Lower leg skin (tissue), 3 donors: ENCODE measurements at regions not wholly inside any gene's neighbourhood (a gene's known extent, or its start where the extent isn't known, plus 50 kb on each side); places are given as distances from the start of the nearest gene placed in this dataset.
"Not testable (repeated sequence)": the region's sequence is repeated elsewhere in the genome, so short reads cannot be mapped to it uniquely, and the experiment has no call there.

Experiments used
- POLR2A ChIP-seq, 2 donors: fragments of 450-650 bp; IDR thresholded peaks; one replicate each; pipeline ENCODE4 v1.6.1; 2016 to 2017; ENCODE audit warnings: antibody characterized with exemption in 2 of 2, mild to moderate bottlenecking in 1 of 2, moderate library complexity in 1 of 2
- TF ChIP-seq, protein P1 (sequence below), 3 donors: fragments of 450-650 bp; IDR thresholded peaks; one replicate each; pipeline ENCODE4 v1.5.1; 2016; ENCODE audit warnings: antibody characterized with exemption in 3 of 3, mild to moderate bottlenecking in 3 of 3, moderate library complexity in 2 of 3

DNA sequence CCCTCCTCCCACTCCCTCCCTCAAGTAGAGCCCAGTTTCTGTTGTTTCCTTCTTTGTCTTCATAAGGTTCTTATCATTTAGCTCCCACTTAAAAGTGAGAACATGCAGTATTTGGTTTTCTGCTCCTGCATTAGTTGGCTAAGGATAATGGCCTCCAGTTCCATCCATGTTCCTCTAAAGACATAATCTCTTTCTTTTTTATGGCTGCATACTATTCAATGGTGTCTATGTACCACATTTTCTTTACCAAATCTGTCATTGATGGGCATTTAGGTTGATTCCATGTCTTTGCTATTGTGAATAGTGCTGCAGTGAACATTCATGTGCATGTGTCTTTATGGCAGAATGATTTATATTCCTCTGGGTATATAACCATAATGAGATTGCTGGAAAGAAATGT lies 158.6 kb downstream of the MEX3B start:
- TF ChIP-seq, protein P1, sequence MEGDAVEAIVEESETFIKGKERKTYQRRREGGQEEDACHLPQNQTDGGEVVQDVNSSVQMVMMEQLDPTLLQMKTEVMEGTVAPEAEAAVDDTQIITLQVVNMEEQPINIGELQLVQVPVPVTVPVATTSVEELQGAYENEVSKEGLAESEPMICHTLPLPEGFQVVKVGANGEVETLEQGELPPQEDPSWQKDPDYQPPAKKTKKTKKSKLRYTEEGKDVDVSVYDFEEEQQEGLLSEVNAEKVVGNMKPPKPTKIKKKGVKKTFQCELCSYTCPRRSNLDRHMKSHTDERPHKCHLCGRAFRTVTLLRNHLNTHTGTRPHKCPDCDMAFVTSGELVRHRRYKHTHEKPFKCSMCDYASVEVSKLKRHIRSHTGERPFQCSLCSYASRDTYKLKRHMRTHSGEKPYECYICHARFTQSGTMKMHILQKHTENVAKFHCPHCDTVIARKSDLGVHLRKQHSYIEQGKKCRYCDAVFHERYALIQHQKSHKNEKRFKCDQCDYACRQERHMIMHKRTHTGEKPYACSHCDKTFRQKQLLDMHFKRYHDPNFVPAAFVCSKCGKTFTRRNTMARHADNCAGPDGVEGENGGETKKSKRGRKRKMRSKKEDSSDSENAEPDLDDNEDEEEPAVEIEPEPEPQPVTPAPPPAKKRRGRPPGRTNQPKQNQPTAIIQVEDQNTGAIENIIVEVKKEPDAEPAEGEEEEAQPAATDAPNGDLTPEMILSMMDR (IDR thresholded peaks at IDR 0.05) = not testable (repeated sequence)
- TF ChIP-seq POLR2A (IDR thresholded peaks at IDR 0.05) = not testable (repeated sequence)
